Memory B cell (primary cell): ENCODE measurements at regions not wholly inside any gene's neighbourhood (a gene's known extent, or its start where the extent isn't known, plus 50 kb on each side); places are given as distances from the start of the nearest gene placed in this dataset.
"Not testable (repeated sequence)": the region's sequence is repeated elsewhere in the genome, so short reads cannot be mapped to it uniquely, and the experiment has no call there.

Experiments used
- ATAC-seq: fragments of 150-1000 bp; cut with Tn5 transposase; 2 replicates; pipeline ENCODE4 v1.10.0; 2021; ENCODE audit warnings: low read depth, mild to moderate bottlenecking, moderate library complexity
- DNase-seq, 2 donors: peaks; one replicate each; pipeline ENCODE4 v3.0.0; 2022; ENCODE audit warnings: low spot score in 2 of 2
- H3K27ac Mint-ChIP-seq: one replicate; pipeline ENCODE4 v1.8.0; 2022; ENCODE audit warnings: mild to moderate bottlenecking, moderate library complexity, mixed read lengths
- H3K27me3 Mint-ChIP-seq: one replicate; pipeline ENCODE4 v1.8.0; 2022; ENCODE audit warnings: mixed read lengths
- H3K36me3 Mint-ChIP-seq: one replicate; pipeline ENCODE4 v1.8.0; 2022; ENCODE audit warnings: mild to moderate bottlenecking, mixed read lengths
- H3K4me1 Mint-ChIP-seq: one replicate; pipeline ENCODE4 v1.8.0; 2022; ENCODE audit warnings: mixed read lengths
- H3K4me3 Mint-ChIP-seq: one replicate; pipeline ENCODE4 v1.8.0; 2022; ENCODE audit warnings: mild to moderate bottlenecking, moderate library complexity, mixed read lengths
- H3K9me3 Mint-ChIP-seq: one replicate; pipeline ENCODE4 v1.8.0; 2022; ENCODE audit warnings: mixed read lengths

- Mint-ChIP-seq H3K27me3 (no peaks in the 10 kb centered on the region), H3K4me1 (no peaks in the 10 kb centered on the region), H3K9me3 (peaks cover 8% of the 10 kb centered on the region), H3K27ac (no peak overlapping the region), H3K4me3 (no peak overlapping the region), H3K36me3 (no peaks in the 10 kb centered on the region)
- ATAC-seq (no peak), DNase-seq (no peak)
Measured at GRCh38 chr4:138439143-138439581, 197.0 kb upstream of the SLC7A11 start.

GRCh38 chr4:138438608-138439007, 196.5 kb upstream of the SLC7A11 start:
- Mint-ChIP-seq H3K36me3 (no peaks in the 10 kb centered on the region), H3K9me3 (peaks cover 6% of the 10 kb centered on the region), H3K27ac (no peak overlapping the region), H3K27me3 (no peaks in the 10 kb centered on the region), H3K4me3 (no peak overlapping the region), H3K4me1 (no peaks in the 10 kb centered on the region)
- DNase-seq: no peak
- ATAC-seq: no peak

- ATAC-seq: no peak
- no peaks in the 10 kb centered on the region for H3K36me3 Mint-ChIP-seq
- no peaks in the 10 kb centered on the region for H3K4me1 Mint-ChIP-seq
- H3K27me3 Mint-ChIP-seq: no peaks in the 10 kb centered on the region
- peaks cover 7% of the 10 kb centered on the region for H3K9me3 Mint-ChIP-seq
- no peak for DNase-seq
- no peak overlapping the region for H3K4me3 Mint-ChIP-seq
- no peak overlapping the region for H3K27ac Mint-ChIP-seq
Measured at GRCh38 chr4:138437263-138437851, 195.2 kb upstream of the SLC7A11 start.

- ATAC-seq, H3K36me3 Mint-ChIP-seq, DNase-seq, H3K27me3 Mint-ChIP-seq, H3K27ac Mint-ChIP-seq, H3K4me1 Mint-ChIP-seq, H3K9me3 Mint-ChIP-seq, H3K4me3 Mint-ChIP-seq: not testable (repeated sequence)
Measured at GRCh38 chr4:138435733-138436132, 193.6 kb upstream of the SLC7A11 start.

GRCh38 chr4:138435046-138435445, 192.9 kb upstream of the SLC7A11 start:
- ATAC-seq, H3K4me3 Mint-ChIP-seq, H3K36me3 Mint-ChIP-seq, H3K27ac Mint-ChIP-seq, H3K9me3 Mint-ChIP-seq, DNase-seq, H3K27me3 Mint-ChIP-seq, H3K4me1 Mint-ChIP-seq: not testable (repeated sequence)

DNA sequence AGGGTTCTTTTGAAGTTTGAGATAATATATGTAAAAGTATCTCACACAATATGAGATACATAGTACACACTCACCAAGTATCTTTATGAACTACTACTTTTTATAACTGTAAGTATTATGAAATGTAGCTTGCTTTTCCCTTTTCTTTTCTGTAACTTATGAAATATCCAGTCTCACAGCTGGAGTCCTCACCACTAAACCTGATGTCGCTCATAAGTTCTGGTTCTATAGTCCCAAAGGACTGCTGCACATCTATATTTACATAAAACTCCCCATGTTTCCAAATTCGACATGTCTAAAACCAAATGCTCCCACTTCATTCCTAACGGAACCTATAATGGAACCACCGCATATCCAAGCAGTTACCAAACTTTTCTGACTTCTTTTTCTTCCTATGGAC, 186.5 kb upstream of the SLC7A11 start:
- DNase-seq: no peak
- Mint-ChIP-seq H3K27me3 (no peaks in the 10 kb centered on the region), H3K4me3 (no peak overlapping the region), H3K27ac (no peak overlapping the region), H3K4me1 (no peaks in the 10 kb centered on the region), H3K9me3 (peaks cover 3% of the 10 kb centered on the region), H3K36me3 (no peaks in the 10 kb centered on the region)
- ATAC-seq: no peak

DNA sequence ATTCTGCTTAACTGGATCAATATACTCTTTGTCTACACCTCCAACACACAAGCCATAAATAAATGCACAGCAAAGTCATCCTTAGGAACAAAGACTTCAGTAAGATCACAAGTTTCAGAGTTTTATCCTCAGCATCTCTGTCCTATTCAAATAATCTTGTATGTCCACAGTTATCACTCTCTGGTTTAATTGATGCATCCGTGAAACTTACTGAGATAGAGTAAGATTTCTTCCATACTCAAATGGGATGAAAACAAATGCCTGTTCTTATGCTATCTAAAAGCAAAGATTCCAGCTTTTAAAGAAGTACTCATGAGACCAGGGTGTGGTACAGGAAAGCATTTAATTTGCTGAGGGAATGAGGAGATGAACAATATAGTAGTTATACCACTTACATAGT, 184.6 kb upstream of the SLC7A11 start:
- Mint-ChIP-seq H3K36me3 (no peaks in the 10 kb centered on the region), H3K9me3 (no peaks in the 10 kb centered on the region), H3K4me1 (no peaks in the 10 kb centered on the region), H3K27ac (no peak overlapping the region), H3K27me3 (no peaks in the 10 kb centered on the region), H3K4me3 (no peak overlapping the region)
- ATAC-seq (no peak), DNase-seq (no peak)

DNA sequence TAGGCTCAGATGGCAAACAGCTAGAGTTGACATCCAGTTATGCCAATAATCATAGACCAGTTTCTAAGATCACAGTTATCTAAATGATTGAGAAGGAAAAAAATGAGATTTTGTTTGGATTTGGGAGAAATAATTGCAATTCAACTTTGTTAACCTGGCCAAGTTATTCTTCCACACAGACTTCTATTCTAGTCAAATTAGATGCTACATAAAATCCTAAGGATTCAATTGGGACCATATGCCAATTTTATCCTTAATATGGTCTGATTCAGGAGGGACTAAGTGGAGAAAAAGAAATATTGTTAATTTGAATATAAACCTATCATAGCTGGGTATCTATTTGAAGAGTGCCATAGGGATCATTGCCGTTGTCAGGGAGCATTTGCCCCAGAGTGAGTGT, 178.3 kb upstream of the SLC7A11 start:
- H3K27me3 Mint-ChIP-seq: peaks cover 2% of the 10 kb centered on the region
- no peaks in the 10 kb centered on the region for H3K36me3 Mint-ChIP-seq
- no peak overlapping the region for H3K4me3 Mint-ChIP-seq
- no peaks in the 10 kb centered on the region for H3K4me1 Mint-ChIP-seq
- H3K27ac Mint-ChIP-seq: no peak overlapping the region
- ATAC-seq (no peak), DNase-seq (no peak)
- H3K9me3 Mint-ChIP-seq: no peaks in the 10 kb centered on the region

DNA sequence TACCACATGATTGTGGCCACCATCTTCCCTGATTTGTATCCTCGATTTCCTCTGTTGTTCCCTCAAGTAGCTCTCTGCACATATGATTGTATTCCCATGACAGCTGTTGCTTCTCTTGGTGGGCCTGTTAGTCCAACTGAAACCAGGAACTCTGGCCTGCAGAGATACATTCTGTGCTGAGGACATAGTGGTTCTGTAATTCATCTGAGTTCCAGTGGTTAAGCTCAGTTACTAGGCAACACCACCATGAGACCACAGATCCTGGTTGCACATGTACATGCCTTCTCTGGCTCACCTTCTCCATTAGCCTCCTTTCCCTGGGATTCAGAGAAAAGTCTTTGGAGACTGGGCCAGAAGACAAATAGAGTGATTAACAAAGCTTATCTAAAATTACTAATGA, 172.1 kb upstream of the SLC7A11 start:
- H3K36me3 Mint-ChIP-seq: no peaks in the 10 kb centered on the region
- H3K4me3 Mint-ChIP-seq: no peak overlapping the region
- ATAC-seq: no peak
- DNase-seq: no peak
- H3K27me3 Mint-ChIP-seq: peaks cover 2% of the 10 kb centered on the region
- no peak overlapping the region for H3K27ac Mint-ChIP-seq
- no peaks in the 10 kb centered on the region for H3K9me3 Mint-ChIP-seq
- no peaks in the 10 kb centered on the region for H3K4me1 Mint-ChIP-seq

DNA sequence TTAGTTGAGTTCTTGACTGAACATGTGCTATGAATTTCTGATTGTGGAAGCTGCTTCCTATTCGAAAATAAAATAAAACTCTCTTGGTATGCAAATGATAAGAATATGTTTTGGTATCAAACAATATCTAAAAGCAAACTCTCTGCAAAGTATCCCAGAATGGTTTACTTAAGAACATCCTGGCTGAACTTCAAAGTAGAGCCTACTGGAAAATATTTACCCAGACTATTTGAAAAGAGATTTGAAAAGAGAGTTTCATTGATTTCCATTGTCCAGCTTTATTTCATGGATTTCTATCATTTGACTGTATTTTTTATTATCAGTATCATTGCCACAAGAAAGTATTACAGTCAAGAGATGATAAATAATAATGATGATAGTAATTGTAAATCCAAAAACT, 171.1 kb upstream of the SLC7A11 start:
- Mint-ChIP-seq H3K27me3 (no peaks in the 10 kb centered on the region), H3K4me1 (no peaks in the 10 kb centered on the region), H3K4me3 (no peak overlapping the region), H3K9me3 (no peaks in the 10 kb centered on the region), H3K36me3 (no peaks in the 10 kb centered on the region), H3K27ac (no peak overlapping the region)
- no peak for ATAC-seq
- DNase-seq: no peak

DNA sequence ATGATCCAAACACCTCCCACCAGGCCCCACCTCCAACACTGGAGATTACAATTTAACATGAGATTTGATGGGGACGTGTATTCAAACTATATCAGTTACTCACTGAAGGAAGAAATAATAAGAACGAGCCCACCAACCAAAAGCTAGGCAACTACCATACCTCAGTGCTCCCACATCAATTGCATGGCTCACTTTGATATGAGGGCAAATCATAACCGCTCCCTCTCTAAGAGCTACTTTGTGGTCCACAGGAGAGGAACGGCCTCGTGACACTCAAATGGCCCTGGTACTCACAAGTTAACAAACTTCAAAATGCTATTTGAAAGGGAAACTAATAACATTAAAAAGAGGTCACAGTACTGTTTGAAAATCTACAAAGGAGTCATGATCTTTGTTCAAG, 170.7 kb upstream of the SLC7A11 start:
- no peak for ATAC-seq
- no peaks in the 10 kb centered on the region for H3K9me3 Mint-ChIP-seq
- no peaks in the 10 kb centered on the region for H3K27me3 Mint-ChIP-seq
- no peak for DNase-seq
- no peak overlapping the region for H3K4me3 Mint-ChIP-seq
- no peaks in the 10 kb centered on the region for H3K4me1 Mint-ChIP-seq
- H3K36me3 Mint-ChIP-seq: no peaks in the 10 kb centered on the region
- H3K27ac Mint-ChIP-seq: no peak overlapping the region

GRCh38 chr4:138410266-138410665, 168.1 kb upstream of the SLC7A11 start:
- Mint-ChIP-seq H3K9me3 (no peaks in the 10 kb centered on the region), H3K4me1 (peaks cover 5% of the 10 kb centered on the region), H3K4me3 (no peak overlapping the region), H3K27ac (no peak overlapping the region), H3K36me3 (no peaks in the 10 kb centered on the region), H3K27me3 (no peaks in the 10 kb centered on the region)
- ATAC-seq: no peak
- no peak for DNase-seq

DNA sequence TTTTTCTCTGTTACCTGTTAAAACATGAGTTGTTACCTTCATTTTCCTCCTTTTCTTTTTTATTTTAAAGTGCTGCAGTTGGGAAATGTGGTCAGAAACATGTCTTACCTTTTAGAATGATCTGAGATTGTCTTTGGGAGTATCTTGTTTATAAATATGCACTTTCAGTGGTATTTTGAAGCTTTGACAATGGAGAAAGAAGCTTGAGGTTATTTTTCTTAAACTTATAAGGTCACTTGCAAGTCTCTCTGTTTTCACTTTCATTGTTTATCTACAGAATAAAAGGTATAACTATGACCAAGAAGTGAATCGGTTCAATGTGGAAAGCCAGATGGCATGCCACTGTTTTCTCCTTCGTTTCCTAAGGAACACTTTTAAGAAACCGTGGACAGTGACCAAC, 167.5 kb upstream of the SLC7A11 start:
- Mint-ChIP-seq H3K4me1 (peaks cover 8% of the 10 kb centered on the region), H3K27ac (no peak overlapping the region), H3K27me3 (no peaks in the 10 kb centered on the region), H3K4me3 (no peak overlapping the region), H3K36me3 (no peaks in the 10 kb centered on the region), H3K9me3 (no peaks in the 10 kb centered on the region)
- DNase-seq: no peak
- no peak for ATAC-seq

DNA sequence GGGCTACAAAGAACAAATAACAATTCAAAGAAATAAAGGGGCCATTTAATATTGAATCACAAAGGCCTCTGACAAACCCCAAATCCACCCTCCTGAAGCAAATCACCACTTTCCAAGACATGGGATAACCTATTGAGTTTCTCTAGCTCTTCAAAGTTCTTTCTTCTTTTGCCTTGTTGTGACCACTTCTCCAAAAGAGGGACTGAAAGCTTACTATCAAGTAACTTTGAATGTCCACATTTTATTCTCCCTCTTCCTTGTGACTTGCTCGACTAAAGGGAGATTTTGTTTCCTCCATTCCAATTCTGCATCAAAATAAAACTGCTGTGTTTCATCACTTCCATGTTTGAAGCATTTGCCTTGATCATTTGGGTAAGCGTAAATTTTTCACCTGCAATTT, 166.6 kb upstream of the SLC7A11 start:
- no peak overlapping the region for H3K27ac Mint-ChIP-seq
- DNase-seq (no peak), ATAC-seq (no peak)
- H3K4me1 Mint-ChIP-seq: peaks cover 8% of the 10 kb centered on the region
- no peak overlapping the region for H3K4me3 Mint-ChIP-seq
- H3K9me3 Mint-ChIP-seq: no peaks in the 10 kb centered on the region
- H3K36me3 Mint-ChIP-seq: no peaks in the 10 kb centered on the region
- H3K27me3 Mint-ChIP-seq: no peaks in the 10 kb centered on the region

DNA sequence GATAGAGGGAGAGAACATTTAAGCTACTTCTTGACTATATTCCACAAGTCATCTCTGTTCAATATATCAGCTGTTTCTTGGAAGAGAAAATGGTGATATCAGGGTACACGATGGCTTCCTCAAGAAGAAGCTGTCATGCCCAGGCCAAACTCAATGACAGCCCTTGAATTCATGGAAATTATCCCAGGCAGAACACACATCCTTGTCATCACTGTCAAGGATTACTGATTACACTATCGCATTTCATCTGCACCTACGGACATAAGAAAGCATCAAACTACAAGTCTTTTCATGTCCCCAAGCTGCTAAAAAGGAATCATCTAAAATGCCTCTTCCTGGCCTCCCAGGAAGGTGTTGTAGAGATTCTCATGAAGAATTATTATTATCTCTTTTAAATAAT, 165.2 kb upstream of the SLC7A11 start:
- no peak overlapping the region for H3K4me3 Mint-ChIP-seq
- no peak for ATAC-seq
- H3K36me3 Mint-ChIP-seq: no peaks in the 10 kb centered on the region
- DNase-seq: no peak
- H3K27ac Mint-ChIP-seq: no peak overlapping the region
- peaks cover 8% of the 10 kb centered on the region for H3K4me1 Mint-ChIP-seq
- no peaks in the 10 kb centered on the region for H3K27me3 Mint-ChIP-seq
- peaks cover under 1% of the 10 kb centered on the region for H3K9me3 Mint-ChIP-seq
